Adrenal gland (tissue), 5 donors: ENCODE measurements at regions not wholly inside any gene's neighbourhood (a gene's known extent, or its start where the extent isn't known, plus 50 kb on each side); places are given as distances from the start of the nearest gene placed in this dataset.

Experiments used
- POLR2A ChIP-seq, 2 donors: fragments of 450-650 bp; IDR thresholded peaks; one replicate each; pipeline ENCODE4 v1.6.1; 2017; ENCODE audit warnings: antibody characterized with exemption in 2 of 2, mild to moderate bottlenecking in 2 of 2, moderate library complexity in 1 of 2
- TF ChIP-seq, protein P1 (sequence below), 6 experiments: fragments of 450-650 bp in 4 of 6; fragments of 200-600 bp in 2 of 6; sonication (generic) in 1 of 6; IDR thresholded peaks; 1 replicate in 5 of 6; 2 replicates in 1 of 6; pipeline versions ENCODE4 v1.5.1 to v1.8.0; 2016 to 2021; ENCODE audit warnings: antibody characterized with exemption in 6 of 6, mild to moderate bottlenecking in 2 of 6, moderate library complexity in 1 of 6
- donor health status: DM: no; HTN: no; CAD: no.

DNA sequence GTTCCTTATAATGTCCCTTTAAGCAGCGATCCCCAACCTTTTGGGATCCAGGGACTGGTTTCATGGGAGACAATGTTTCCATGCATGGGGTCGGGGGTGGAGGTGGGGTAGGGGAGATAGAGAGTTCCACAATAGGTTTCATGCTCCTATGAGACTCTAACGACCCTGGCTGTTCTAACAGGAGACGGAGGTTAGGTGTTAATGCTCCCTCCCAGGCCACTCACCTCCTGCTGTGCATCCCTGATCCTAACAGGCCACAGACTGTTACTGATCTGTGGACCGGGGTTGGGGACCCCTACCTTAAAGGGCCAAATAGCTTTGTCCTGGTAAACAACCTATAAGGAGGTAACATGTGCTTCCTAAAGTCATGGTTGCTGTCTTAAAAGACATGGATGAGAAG is 602.5 kb upstream of the RGMB start:
- TF ChIP-seq, protein P1, sequence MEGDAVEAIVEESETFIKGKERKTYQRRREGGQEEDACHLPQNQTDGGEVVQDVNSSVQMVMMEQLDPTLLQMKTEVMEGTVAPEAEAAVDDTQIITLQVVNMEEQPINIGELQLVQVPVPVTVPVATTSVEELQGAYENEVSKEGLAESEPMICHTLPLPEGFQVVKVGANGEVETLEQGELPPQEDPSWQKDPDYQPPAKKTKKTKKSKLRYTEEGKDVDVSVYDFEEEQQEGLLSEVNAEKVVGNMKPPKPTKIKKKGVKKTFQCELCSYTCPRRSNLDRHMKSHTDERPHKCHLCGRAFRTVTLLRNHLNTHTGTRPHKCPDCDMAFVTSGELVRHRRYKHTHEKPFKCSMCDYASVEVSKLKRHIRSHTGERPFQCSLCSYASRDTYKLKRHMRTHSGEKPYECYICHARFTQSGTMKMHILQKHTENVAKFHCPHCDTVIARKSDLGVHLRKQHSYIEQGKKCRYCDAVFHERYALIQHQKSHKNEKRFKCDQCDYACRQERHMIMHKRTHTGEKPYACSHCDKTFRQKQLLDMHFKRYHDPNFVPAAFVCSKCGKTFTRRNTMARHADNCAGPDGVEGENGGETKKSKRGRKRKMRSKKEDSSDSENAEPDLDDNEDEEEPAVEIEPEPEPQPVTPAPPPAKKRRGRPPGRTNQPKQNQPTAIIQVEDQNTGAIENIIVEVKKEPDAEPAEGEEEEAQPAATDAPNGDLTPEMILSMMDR (IDR thresholded peaks at IDR 0.05): no peak
- TF ChIP-seq POLR2A (IDR thresholded peaks at IDR 0.05): no peak
